Erythroblast (primary cell): ENCODE measurements at regions not wholly inside any gene's neighbourhood (a gene's known extent, or its start where the extent isn't known, plus 50 kb on each side); places are given as distances from the start of the nearest gene placed in this dataset.

Experiments
- GATA1 ChIP-seq: IDR thresholded peaks from 2 replicates; pipeline ENCODE4 v1.6.1; 2011; ENCODE audit warnings: low read depth, mild to moderate bottlenecking, control low read depth, low read length, moderate library complexity
- POLR2A ChIP-seq: IDR thresholded peaks from 2 replicates; pipeline ENCODE4 v1.6.1; 2011; ENCODE audit warnings: mild to moderate bottlenecking, low read length

GRCh38 chr22:27431081-27431480, 370.5 kb downstream of the MN1 start:
- no peak for TF ChIP-seq POLR2A
- TF ChIP-seq GATA1, result no peak
